MM.1S (cell line): ENCODE measurements at regions not wholly inside any gene's neighbourhood (a gene's known extent, or its start where the extent isn't known, plus 50 kb on each side); places are given as distances from the start of the nearest gene placed in this dataset.
"Not testable (repeated sequence)": the region's sequence is repeated elsewhere in the genome, so short reads cannot be mapped to it uniquely, and the experiment has no call there.

ENCODE experiments used
- DNase-seq: peaks from one replicate; pipeline ENCODE4 v3.0.0-alpha.2; 2015
- H2AFZ ChIP-seq: fragments of 300-600 bp; sonication (generic); 2 replicates; pipeline ENCODE4 v1.6.0; 2016; ENCODE audit warnings: antibody characterized with exemption, low read length
- H3F3A ChIP-seq: fragments of 300-600 bp; sonication (generic); 2 replicates; pipeline ENCODE4 v1.6.1; 2016; ENCODE audit warnings: mild to moderate bottlenecking, antibody characterized with exemption, low read length, moderate library complexity, mixed read lengths; ENCODE audit not compliant: insufficient read depth
- H3K27ac ChIP-seq: fragments of 300-600 bp; sonication (generic); 2 replicates; pipeline ENCODE4 v1.5.1; 2016; ENCODE audit warnings: mild to moderate bottlenecking, low read length
- H3K27me3 ChIP-seq: fragments of 300-600 bp; sonication (generic); replicated peaks from 2 replicates; pipeline ENCODE4 v1.6.0; 2016; ENCODE audit warnings: low read length; ENCODE audit not compliant: insufficient read depth
- H3K36me3 ChIP-seq: fragments of 300-600 bp; sonication (generic); replicated peaks from 2 replicates; pipeline ENCODE4 v1.6.1; 2016; ENCODE audit warnings: mild to moderate bottlenecking, low read length, mixed read lengths; ENCODE audit not compliant: insufficient read depth
- H3K4me1 ChIP-seq: fragments of 300-600 bp; sonication (generic); 2 replicates; pipeline ENCODE4 v1.6.1; 2016; ENCODE audit warnings: low read length, mixed read lengths
- H3K4me2 ChIP-seq: fragments of 300-600 bp; sonication (generic); 2 replicates; pipeline ENCODE4 v1.6.0; 2016; ENCODE audit warnings: low read depth, low read length
- H3K4me3 ChIP-seq: fragments of 300-600 bp; sonication (generic); 2 replicates; pipeline ENCODE4 v1.5.1; 2016; ENCODE audit warnings: low read length, mixed read lengths
- H3K79me2 ChIP-seq: fragments of 300-600 bp; sonication (generic); 2 replicates; pipeline ENCODE4 v1.6.1; 2016; ENCODE audit warnings: mixed run types, low read length, mixed read lengths
- H3K9ac ChIP-seq: fragments of 300-600 bp; sonication (generic); 2 replicates; pipeline ENCODE4 v1.6.1; 2016; ENCODE audit warnings: low read length, mixed read lengths
- H3K9me2 ChIP-seq: fragments of 300-600 bp; sonication (generic); replicated peaks from 2 replicates; pipeline ENCODE4 v1.6.1; 2016; ENCODE audit warnings: mild to moderate bottlenecking, low read length, mixed read lengths; ENCODE audit not compliant: insufficient read depth
- H3K9me3 ChIP-seq: fragments of 300-600 bp; sonication (generic); replicated peaks from 2 replicates; pipeline ENCODE4 v1.6.1; 2016; ENCODE audit warnings: mild to moderate bottlenecking, low read length, mixed read lengths; ENCODE audit not compliant: insufficient read depth
- H4K20me1 ChIP-seq: fragments of 300-600 bp; sonication (generic); 2 replicates; pipeline ENCODE4 v1.6.1; 2016; ENCODE audit warnings: mild to moderate bottlenecking, low read length, moderate library complexity, mixed read lengths; ENCODE audit not compliant: insufficient read depth
- CTCF ChIP-seq: fragments of 300-600 bp; sonication (generic); IDR thresholded peaks from 2 replicates; pipeline ENCODE4 v1.5.1; 2016; ENCODE audit warnings: antibody characterized with exemption, low read length, mixed read lengths
- EZH2 ChIP-seq: fragments of 300-600 bp; sonication (generic); optimal IDR thresholded peaks from 2 replicates; pipeline ENCODE3; 2017; ENCODE audit warnings: low read depth, mild to moderate bottlenecking, antibody characterized with exemption, low read length, mixed read lengths
- EZH2phosphoT487 ChIP-seq: fragments of 300-600 bp; sonication (generic); IDR thresholded peaks from 2 replicates; pipeline ENCODE4 v1.6.1; 2018; ENCODE audit warnings: antibody characterized with exemption, low read length

- Histone ChIP-seq H3K4me3 (no peak overlapping the region), H3K4me1 (peaks cover 5% of the 10 kb centered on the region; the same call in 1 of the 2 replicates), H3K36me3 (no peaks in the 10 kb centered on the region), H2AFZ (no peak overlapping the region), H3F3A (no peaks in the 10 kb centered on the region), H3K9ac (no peak overlapping the region), H4K20me1 (no peaks in the 10 kb centered on the region), H3K4me2 (no peak overlapping the region), H3K79me2 (no peaks in the 10 kb centered on the region), H3K9me3 (no peaks in the 10 kb centered on the region), H3K27ac (no peak overlapping the region), H3K27me3 (no peaks in the 10 kb centered on the region), H3K9me2 (no peaks in the 10 kb centered on the region)
- TF ChIP-seq EZH2: no peak
- DNase-seq: no peak
These were observed 52.3 kb upstream of the PTPN12 start for GRCh38 chr7:77484785-77485184.

GRCh38 chr7:77482015-77482414 lies 55.1 kb upstream of the PTPN12 start:
- no peaks in the 10 kb centered on the region for H4K20me1 ChIP-seq
- H3K36me3 ChIP-seq: no peaks in the 10 kb centered on the region
- H3K4me2 ChIP-seq: no peak overlapping the region
- no peak overlapping the region for H2AFZ ChIP-seq
- H3K9me3 ChIP-seq: no peaks in the 10 kb centered on the region
- no peaks in the 10 kb centered on the region for H3K79me2 ChIP-seq
- no peaks in the 10 kb centered on the region for H3K9me2 ChIP-seq
- H3K4me3 ChIP-seq: no peak overlapping the region
- no peaks in the 10 kb centered on the region for H3F3A ChIP-seq
- H3K9ac ChIP-seq: no peak overlapping the region
- H3K4me1 ChIP-seq: peaks cover 5% of the 10 kb centered on the region; the same call in 1 of the 2 replicates
- no peak for DNase-seq
- H3K27me3 ChIP-seq: no peaks in the 10 kb centered on the region
- peak overlapping the region; percentile 22; the same call in 1 of the 2 replicates for H3K27ac ChIP-seq
- no peak for TF ChIP-seq CTCF
- no peak for TF ChIP-seq EZH2phosphoT487
- TF ChIP-seq EZH2: no peak

- Histone ChIP-seq H3F3A (no peaks in the 10 kb centered on the region), H3K27ac (peak overlapping the region; percentile 22; the same call in 1 of the 2 replicates), H3K9me3 (no peaks in the 10 kb centered on the region), H3K79me2 (no peaks in the 10 kb centered on the region), H3K36me3 (no peaks in the 10 kb centered on the region), H3K9ac (no peak overlapping the region), H2AFZ (no peak overlapping the region), H3K4me3 (no peak overlapping the region), H3K27me3 (no peaks in the 10 kb centered on the region), H3K9me2 (no peaks in the 10 kb centered on the region), H4K20me1 (no peaks in the 10 kb centered on the region), H3K4me2 (no peak overlapping the region), H3K4me1 (peaks cover 5% of the 10 kb centered on the region; the same call in 1 of the 2 replicates)
- DNase-seq: peak; percentile 55
- TF ChIP-seq EZH2 (no peak), EZH2phosphoT487 (no peak), CTCF (no peak)
These were observed 55.5 kb upstream of the PTPN12 start for GRCh38 chr7:77481615-77482014.

- H3K36me3 ChIP-seq, H4K20me1 ChIP-seq, H3K4me3 ChIP-seq, H3K4me2 ChIP-seq, H3K9ac ChIP-seq, H3F3A ChIP-seq, H3K4me1 ChIP-seq, H3K9me3 ChIP-seq, H3K79me2 ChIP-seq, H3K27ac ChIP-seq, H3K27me3 ChIP-seq, DNase-seq, H3K9me2 ChIP-seq, H2AFZ ChIP-seq: not testable (repeated sequence)
These were observed 56.9 kb upstream of the PTPN12 start for GRCh38 chr7:77480102-77480627.
